Right lobe of liver (tissue), 4 donors: ENCODE measurements at regions not wholly inside any gene's neighbourhood (a gene's known extent, or its start where the extent isn't known, plus 50 kb on each side); places are given as distances from the start of the nearest gene placed in this dataset.

Source experiments
- POLR2A ChIP-seq: fragments of 450-650 bp; IDR thresholded peaks from one replicate; pipeline ENCODE4 v1.6.1; 2017; ENCODE audit warnings: antibody characterized with exemption, mild to moderate bottlenecking
- TF ChIP-seq, protein P1 (sequence below), 4 donors: fragments of 200-600 bp in 3 of 4; fragments of 450-650 bp in 1 of 4; IDR thresholded peaks; one replicate each; pipeline versions ENCODE4 v1.5.1 to v1.8.0; 2016 to 2022; ENCODE audit warnings: antibody characterized with exemption in 4 of 4, mild to moderate bottlenecking in 2 of 4
- donor health status: DM: no; HTN: no; CAD: no.
- donor health status: DM: no; HTN: no; CAD: no.
- donor health status: DM: no; HTN: yes; CAD: no.

DNA sequence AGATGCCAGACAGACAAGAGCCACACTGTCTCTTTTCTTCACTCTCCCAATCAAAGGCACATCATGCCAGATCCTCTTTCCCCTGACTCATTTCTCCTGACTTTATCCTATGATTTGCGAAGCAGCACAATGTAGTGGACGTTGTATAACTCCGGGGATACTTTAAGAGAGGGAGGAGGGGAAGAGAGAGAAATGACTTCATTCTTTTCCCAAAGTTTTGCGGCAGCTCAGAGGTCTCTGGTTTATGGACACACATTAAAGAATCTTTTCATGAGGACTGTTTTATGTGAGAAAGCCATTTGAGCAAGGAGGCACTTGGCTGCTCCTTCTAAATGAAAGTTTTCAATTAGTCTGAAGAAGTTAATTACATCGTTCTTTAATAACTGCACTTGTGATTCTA lies 75.1 kb upstream of the MC3R start:
- TF ChIP-seq, protein P1, sequence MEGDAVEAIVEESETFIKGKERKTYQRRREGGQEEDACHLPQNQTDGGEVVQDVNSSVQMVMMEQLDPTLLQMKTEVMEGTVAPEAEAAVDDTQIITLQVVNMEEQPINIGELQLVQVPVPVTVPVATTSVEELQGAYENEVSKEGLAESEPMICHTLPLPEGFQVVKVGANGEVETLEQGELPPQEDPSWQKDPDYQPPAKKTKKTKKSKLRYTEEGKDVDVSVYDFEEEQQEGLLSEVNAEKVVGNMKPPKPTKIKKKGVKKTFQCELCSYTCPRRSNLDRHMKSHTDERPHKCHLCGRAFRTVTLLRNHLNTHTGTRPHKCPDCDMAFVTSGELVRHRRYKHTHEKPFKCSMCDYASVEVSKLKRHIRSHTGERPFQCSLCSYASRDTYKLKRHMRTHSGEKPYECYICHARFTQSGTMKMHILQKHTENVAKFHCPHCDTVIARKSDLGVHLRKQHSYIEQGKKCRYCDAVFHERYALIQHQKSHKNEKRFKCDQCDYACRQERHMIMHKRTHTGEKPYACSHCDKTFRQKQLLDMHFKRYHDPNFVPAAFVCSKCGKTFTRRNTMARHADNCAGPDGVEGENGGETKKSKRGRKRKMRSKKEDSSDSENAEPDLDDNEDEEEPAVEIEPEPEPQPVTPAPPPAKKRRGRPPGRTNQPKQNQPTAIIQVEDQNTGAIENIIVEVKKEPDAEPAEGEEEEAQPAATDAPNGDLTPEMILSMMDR (IDR thresholded peaks at IDR 0.05) = no peak
- TF ChIP-seq POLR2A = no peak
